ENCODE measurements at regions not wholly inside any gene's neighbourhood (a gene's known extent, or its start where the extent isn't known, plus 50 kb on each side); places are given as distances from the start of the nearest gene placed in this dataset.

DNA sequence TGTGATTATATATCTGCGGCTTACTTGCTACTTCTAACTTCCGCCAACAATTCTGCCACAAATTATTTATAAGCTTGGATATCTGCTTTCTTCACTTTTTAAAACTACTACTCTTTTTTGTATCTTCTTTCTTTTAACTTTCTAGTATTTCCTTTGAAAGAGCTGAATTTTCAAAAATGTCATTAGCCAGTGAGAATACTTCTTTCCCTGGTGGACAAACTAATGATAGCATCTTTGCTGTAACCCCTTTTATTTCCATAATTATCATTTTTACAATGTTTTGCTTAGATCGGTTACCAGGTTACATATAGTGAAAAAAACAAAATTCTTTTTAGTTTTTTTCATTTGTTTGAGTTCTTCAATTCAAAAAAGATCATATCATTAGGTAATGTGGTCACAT is 355.9 kb upstream of the ADGRL4 start:
- H3K9me3 ChIP-seq = no peaks in the 10 kb centered on the region
- H3K27ac ChIP-seq = no peak overlapping the region
- DNase-seq (ENCODE audit: low spot score) = no peak
- H3K27me3 ChIP-seq (replicated peaks; ENCODE audit: insufficient read depth) = no peaks in the 10 kb centered on the region
- TF ChIP-seq POLR2A (IDR thresholded peaks at IDR 0.05) = no peak
- no peak for TF ChIP-seq POLR2AphosphoS5 (IDR thresholded peaks at IDR 0.05)
- TF ChIP-seq, protein P1, sequence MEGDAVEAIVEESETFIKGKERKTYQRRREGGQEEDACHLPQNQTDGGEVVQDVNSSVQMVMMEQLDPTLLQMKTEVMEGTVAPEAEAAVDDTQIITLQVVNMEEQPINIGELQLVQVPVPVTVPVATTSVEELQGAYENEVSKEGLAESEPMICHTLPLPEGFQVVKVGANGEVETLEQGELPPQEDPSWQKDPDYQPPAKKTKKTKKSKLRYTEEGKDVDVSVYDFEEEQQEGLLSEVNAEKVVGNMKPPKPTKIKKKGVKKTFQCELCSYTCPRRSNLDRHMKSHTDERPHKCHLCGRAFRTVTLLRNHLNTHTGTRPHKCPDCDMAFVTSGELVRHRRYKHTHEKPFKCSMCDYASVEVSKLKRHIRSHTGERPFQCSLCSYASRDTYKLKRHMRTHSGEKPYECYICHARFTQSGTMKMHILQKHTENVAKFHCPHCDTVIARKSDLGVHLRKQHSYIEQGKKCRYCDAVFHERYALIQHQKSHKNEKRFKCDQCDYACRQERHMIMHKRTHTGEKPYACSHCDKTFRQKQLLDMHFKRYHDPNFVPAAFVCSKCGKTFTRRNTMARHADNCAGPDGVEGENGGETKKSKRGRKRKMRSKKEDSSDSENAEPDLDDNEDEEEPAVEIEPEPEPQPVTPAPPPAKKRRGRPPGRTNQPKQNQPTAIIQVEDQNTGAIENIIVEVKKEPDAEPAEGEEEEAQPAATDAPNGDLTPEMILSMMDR (IDR thresholded peaks at IDR 0.05) = no peak
- 70% methylated on average over 3 of the region's 3 CpGs for WGBS
- no peaks in the 10 kb centered on the region for H3K4me1 ChIP-seq (replicated peaks)
- no peaks in the 10 kb centered on the region for H3K36me3 ChIP-seq
- no peak overlapping the region for H3K4me3 ChIP-seq
- intact Hi-C loops (cut with DNase I) = no loop called here

DNA sequence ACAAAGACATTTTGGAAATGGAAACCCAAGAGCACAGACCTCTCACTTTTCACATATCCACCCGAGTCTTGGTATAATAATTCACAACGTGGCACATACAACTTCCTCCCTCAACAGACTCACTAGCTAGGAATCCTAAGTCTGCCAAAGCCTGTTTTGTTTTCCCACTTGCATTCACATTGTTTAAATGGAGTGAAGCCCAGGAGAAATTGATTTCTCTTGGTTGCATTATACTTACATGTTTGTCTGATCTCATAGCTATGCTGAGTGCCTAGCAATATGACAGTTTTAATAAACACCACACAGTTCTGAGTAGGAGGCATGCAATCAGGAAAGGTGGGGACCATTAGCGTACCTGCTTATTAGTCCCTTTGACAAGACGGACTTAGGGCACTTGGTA is 348.6 kb upstream of the ADGRL4 start:
- Histone ChIP-seq H3K36me3 (no peaks in the 10 kb centered on the region), H3K9me3 (no peaks in the 10 kb centered on the region), H3K4me3 (no peak overlapping the region), H3K27ac (no peak overlapping the region), H3K27me3 (replicated peaks; ENCODE audit: insufficient read depth) (no peaks in the 10 kb centered on the region), H3K4me1 (replicated peaks) (no peaks in the 10 kb centered on the region)
- no peak for DNase-seq (ENCODE audit: low spot score)
- no peak for TF ChIP-seq POLR2AphosphoS5 (IDR thresholded peaks at IDR 0.05)
- TF ChIP-seq POLR2A (IDR thresholded peaks at IDR 0.05) = no peak
- TF ChIP-seq, protein P1 (IDR thresholded peaks at IDR 0.05) = no peak
- intact Hi-C loops (cut with DNase I) = no loop called here
- 70% methylated on average over 4 of the region's 4 CpGs for WGBS

DNA sequence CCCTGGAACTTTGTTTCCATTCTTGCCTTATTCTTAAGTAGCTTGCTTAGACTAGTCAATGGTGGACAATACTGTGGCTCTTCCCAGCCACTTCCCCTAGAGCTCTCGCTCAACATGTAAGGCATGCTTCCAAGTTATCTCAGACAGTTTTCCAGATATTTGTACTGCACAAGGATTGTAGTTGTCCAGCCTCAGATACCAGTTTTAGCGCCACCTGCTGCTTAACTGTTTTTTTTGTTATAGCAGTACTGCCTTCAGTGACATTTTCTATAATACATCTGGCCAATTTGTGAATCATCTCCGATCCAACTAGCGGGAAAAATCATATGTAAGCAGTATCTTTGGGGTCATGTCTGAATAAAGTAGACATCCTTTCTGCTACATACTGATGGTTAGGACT is 346.7 kb upstream of the ADGRL4 start:
- Histone ChIP-seq H3K9me3 (no peaks in the 10 kb centered on the region), H3K27me3 (replicated peaks; ENCODE audit: insufficient read depth) (no peaks in the 10 kb centered on the region), H3K4me1 (replicated peaks) (no peaks in the 10 kb centered on the region), H3K36me3 (no peaks in the 10 kb centered on the region), H3K4me3 (no peak overlapping the region), H3K27ac (no peak overlapping the region)
- intact Hi-C loops (cut with DNase I) = no loop called here
- 74% methylated on average over 4 of the region's 4 CpGs for WGBS
- TF ChIP-seq POLR2A (IDR thresholded peaks at IDR 0.05) = no peak
- TF ChIP-seq, protein P1 (IDR thresholded peaks at IDR 0.05) = peak in 2 of 4 experiments; percentile 27 to 37
- DNase-seq (ENCODE audit: low spot score) = peak; percentile 22

DNA sequence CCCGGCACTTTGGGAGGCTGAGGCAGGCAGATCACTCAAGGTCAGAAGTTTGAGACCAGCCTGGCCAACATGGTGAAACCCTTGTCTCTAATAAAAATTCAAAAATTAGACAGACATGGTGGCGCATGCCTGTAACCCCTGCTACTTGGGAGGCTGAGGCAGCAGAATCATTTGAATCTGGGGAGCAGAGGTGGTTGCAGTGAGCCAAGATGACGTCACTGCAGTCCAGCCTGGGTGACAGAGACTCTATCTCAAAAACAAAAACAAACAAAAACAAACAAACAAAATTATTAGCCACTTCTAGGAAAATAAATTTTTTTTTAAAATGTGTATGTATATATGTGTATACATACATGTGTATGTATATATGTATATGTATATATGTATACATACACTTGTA is 320.3 kb upstream of the ADGRL4 start:
- TF ChIP-seq, protein P1 (IDR thresholded peaks at IDR 0.05) = no peak
- TF ChIP-seq POLR2AphosphoS5 (IDR thresholded peaks at IDR 0.05) (no peak), POLR2A (IDR thresholded peaks at IDR 0.05) (no peak)
- WGBS = 90% methylated on average over 3 of the region's 3 CpGs

DNA sequence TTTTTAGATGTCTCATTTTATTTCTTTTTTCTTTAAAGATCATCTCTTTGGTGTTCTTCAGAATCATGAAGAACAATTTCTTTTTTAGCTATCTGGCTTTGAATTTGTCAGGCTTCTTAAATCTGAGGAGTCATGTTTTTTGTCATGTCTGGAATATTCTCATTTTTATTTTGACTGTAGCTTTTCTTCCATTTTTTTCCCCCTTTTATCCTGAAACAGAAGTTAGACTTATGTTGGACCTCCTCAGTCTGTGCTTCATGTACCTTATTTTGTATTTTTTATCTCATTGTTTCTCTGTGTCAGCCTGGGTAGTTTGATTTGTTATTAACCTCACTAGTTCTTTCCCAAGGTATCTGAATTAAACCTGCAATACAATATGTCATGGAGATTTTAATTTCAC is 319.2 kb upstream of the ADGRL4 start:
- no peak for DNase-seq (ENCODE audit: low spot score)
- no peaks in the 10 kb centered on the region for H3K9me3 ChIP-seq
- TF ChIP-seq, protein P1 (IDR thresholded peaks at IDR 0.05) = no peak
- TF ChIP-seq POLR2AphosphoS5 (IDR thresholded peaks at IDR 0.05) = no peak
- TF ChIP-seq POLR2A (IDR thresholded peaks at IDR 0.05) = no peak
- H3K4me3 ChIP-seq = no peak overlapping the region
- H3K27ac ChIP-seq = no peak overlapping the region
- no peaks in the 10 kb centered on the region for H3K36me3 ChIP-seq
- no peaks in the 10 kb centered on the region for H3K4me1 ChIP-seq (replicated peaks)
- intact Hi-C loops (cut with DNase I) = no loop called here
- H3K27me3 ChIP-seq (replicated peaks; ENCODE audit: insufficient read depth) = no peaks in the 10 kb centered on the region

More for the DNA sequence above, 320.3 kb upstream of the ADGRL4 start:
- no peaks in the 10 kb centered on the region for H3K4me1 ChIP-seq (replicated peaks)
- no peaks in the 10 kb centered on the region for H3K36me3 ChIP-seq
- H3K27ac ChIP-seq = no peak overlapping the region
- no peaks in the 10 kb centered on the region for H3K9me3 ChIP-seq
- H3K4me3 ChIP-seq = no peak overlapping the region
- intact Hi-C loops (cut with DNase I) = no loop called here
- no peaks in the 10 kb centered on the region for H3K27me3 ChIP-seq (replicated peaks; ENCODE audit: insufficient read depth)
- DNase-seq (ENCODE audit: low spot score) = no peak

Measured in prostate gland (tissue), 2 donors.